ENCODE measurements at regions not wholly inside any gene's neighbourhood (a gene's known extent, or its start where the extent isn't known, plus 50 kb on each side); places are given as distances from the start of the nearest gene placed in this dataset.

DNA sequence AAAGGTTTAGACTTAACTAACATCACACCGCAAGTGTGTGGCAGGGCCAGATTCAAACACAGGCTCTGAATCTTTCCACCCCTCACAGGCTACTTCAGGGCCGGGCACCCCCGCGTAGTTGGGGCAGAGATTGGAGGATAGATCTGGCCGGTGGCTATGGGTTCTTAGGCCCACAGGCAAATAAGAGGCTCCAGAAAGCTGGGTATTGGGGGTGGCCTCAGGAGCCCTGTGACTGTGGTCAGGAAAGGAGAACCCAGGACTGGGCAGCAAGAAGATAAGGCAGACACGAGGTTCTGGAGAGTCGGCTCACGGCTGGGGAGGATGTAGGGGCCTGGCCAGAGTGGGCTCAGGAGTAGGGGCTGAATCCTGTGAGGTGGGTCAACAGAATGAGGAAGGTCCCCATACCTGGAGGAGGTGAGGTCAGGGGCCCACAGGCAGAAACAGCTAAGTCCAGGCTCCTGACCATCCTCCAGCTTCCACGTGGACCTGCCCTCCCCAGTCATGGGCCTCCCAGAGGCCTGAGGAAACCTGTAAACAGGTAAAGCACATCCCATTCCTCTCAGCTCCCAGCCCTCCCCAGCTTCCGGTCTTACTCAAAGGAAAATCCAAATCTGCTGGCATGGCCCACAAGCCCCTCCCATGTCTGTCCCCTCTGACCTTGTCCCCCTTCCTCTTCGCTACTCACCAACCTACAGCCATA, 306.2 kb downstream of the MATN1 start:
- DNase-seq: no peak

DNA sequence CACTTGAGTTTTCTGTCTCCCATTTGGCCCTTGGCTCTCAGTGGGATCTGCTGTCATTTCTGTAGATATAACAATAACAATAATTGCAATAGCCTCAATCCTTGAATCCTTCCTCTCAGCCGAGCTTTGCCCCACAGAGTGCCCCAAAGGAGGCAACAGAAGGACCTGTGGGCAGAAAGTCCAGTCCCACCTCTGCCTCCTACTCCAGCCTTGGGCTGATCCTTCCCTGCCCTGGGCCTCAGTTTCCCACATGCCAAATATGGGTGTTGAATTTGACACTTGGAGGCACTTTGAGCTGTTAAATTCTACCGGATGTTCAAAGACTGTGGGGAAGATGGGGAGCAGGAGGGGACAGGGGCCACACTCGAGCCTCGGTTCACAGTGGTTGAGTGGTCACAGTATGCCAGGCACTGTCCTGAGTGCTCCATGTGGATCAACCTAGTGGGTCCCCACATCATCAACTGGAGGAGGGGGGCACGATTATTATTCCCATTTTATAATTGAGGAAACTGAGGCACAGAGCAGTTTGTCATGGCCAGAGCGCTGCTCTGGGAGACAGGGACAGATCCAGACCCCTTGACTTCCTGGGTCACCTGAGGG, 307.1 kb downstream of the MATN1 start:
- DNase-seq: no peak

DNA sequence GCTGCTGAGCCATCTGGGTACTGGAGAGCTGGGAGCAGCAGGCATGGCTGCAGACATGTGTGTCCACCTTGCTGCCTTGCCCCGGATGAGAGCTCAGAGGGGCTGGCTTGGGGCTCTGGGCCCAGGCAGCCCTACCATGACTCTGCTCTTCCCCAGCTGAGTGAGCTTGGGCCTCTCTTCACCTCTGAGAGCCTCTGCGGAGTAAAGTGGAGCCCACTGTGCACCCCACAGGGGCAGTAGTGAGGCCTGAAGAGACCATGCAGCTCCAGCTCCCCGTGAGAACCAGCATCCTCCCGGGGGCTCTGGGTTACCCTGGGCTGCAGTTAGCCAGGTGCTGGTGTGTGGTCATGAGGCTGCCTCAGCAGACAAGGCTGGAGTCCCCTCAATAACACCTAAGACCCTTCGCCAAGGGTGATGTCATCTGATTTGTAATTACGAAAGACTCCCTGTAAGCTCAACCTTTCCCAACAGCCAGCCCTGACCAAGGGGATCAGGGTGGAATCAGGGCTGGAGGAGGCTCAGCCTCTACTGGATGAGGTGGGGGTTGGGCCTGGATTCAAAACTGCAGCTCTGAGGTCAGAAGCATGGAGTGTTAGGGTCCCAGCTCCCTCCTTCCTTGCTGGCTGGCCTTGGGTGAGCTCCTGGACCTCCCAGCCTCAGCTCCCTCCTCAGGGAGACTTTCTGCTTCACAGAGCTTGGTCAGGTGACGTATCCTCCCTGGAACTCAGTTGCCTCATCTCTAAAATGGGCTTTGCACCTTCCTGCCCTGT, 308.0 kb downstream of the MATN1 start:
- no peak for DNase-seq

DNA sequence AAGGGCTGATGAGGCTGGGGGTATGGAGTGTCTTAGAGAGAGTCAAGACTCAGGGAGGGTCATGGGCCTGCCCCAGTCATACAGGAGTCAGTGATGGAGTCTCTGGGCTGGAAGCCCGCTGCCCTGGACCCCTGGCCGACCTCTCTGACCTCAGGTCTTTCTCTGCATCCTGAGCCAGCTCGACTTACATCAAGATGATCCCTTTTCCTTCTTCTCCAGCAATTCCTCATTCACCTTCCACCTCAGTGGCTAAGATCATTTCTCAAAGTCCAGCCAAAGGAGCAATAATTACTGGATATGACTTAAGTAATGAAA, 308.6 kb downstream of the MATN1 start:
- DNase-seq: no peak

DNA sequence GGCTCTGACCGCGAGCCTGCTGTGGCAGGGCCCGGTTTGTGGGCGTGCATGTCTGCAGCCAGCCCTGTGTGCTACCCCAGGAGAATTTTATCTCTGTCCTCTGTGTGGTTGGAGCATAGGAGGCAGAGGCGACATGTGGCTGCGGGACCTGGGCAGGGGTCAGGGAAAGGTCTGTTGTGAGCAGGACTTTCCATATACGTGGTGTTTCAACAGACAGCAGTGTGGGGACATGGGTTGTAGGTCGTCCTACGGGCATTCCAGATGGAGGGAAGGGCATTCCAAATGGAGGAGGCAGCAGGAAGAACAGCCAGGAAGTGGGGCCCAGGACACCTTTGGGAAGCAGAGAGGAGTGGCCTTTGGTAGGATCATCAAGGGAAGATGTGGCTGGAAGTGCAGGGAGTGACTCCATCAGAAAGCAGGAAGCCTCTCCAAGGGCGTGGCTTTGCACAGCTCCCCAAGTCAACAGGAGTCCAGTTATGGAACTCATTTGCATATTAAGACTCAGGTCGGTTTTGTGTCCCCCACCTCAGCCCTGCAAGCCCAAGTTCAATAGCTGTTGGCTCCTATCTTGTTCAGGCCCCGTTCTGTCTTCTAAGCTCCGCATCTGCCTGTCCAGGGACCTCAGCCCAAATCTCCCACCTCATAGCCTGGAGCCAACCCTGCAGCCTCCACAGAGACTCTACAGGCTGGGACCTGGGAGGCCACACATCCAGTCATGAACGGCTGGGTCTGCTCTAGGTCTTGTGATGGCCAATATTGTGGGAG, 309.1 kb downstream of the MATN1 start:
- DNase-seq: no peak

DNA sequence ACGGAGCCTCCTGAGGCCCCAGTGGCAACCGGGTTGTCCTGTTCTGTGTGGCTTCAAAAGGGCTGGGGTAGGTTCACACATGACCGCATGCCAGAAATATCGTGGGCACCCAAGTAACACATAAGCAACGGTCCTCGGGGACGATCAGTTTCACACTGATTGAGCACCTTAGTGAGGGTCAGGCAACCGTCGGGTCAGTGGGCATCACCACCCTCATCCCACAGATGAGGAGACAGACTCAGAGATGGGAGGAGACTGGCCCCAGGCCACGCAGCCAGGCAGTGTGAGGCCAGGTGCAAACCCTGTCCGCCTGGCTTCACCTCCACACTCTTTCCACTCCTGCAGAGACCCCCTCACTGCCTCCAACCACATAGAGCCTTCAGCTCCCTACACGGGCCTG, 309.8 kb downstream of the MATN1 start:
- no peak for DNase-seq

DNA sequence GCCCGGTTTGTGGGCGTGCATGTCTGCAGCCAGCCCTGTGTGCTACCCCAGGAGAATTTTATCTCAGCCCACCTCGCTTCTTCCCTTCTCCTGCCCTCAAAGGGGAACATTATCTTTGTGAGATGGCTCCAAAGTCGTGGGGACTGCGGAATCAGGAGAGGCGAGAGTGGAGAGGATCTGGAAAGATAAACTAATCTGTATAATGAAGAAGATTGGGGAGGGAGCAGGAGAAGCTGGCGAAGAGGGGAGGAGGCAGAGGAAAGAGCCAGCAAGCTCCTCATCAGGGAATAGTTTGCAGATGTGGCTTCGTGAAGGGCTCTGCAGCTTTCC, 310.3 kb downstream of the MATN1 start:
- no peak for DNase-seq

DNA sequence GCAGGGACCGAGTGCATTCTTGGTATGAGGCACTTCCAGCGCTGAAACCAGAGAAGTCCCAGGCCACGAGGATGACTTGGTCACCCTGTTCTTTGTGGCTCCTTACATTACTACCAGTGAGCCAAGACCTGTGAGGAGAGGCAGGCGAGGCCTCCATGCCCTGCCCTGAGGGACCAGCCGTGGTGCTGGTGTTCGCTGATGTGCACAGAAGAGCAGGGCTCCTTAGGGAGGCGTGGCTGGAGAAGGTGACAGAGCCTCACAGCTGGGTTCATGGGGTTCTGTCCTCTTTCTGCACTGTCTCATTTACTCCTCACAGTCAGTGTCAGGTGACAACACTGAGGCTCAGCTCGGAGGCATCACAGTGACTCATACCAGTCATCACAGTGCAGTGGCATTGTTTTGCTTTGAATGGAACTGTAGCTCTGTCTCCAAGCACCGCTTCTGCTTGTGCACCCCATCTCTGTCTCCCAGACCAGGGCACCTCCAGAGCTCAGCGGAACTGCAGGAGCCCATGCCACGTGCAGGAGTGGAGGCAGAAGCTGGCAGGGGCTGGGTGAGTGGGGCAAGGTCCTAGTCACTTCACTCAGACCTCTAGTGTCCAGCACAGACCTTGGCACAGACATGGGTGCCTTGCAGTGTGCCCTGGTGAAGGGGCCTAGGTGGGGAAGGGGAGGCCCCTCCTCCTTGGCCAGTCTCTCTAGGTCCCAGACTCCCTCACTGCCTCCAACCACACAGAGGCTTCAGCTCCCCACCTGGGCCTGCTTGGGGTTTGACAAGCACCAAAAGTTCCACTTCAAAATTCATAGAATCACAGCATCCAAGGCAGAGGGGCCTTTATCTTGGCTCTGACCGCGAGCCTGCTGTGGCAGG, 310.9 kb downstream of the MATN1 start:
- no peak for DNase-seq

DNA sequence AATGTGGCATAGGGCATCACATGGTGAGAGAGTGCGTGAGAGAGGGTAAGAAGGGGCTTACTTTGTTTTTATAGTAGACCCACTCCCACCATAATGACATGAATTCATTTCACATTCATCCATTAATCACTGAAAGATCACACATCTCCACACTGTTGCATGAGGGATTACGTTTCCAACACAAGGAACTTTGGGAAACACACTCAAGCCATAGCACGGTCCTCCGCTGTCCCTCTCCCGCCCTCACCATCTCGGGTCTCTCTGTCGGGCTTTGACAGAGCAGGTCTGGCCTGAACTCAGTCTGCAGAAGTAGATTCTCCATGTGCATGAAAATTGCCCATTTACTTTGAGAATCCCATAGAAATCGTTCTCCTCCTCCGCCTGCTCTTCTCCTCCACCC, 312.2 kb downstream of the MATN1 start:
- DNase-seq: no peak

DNA sequence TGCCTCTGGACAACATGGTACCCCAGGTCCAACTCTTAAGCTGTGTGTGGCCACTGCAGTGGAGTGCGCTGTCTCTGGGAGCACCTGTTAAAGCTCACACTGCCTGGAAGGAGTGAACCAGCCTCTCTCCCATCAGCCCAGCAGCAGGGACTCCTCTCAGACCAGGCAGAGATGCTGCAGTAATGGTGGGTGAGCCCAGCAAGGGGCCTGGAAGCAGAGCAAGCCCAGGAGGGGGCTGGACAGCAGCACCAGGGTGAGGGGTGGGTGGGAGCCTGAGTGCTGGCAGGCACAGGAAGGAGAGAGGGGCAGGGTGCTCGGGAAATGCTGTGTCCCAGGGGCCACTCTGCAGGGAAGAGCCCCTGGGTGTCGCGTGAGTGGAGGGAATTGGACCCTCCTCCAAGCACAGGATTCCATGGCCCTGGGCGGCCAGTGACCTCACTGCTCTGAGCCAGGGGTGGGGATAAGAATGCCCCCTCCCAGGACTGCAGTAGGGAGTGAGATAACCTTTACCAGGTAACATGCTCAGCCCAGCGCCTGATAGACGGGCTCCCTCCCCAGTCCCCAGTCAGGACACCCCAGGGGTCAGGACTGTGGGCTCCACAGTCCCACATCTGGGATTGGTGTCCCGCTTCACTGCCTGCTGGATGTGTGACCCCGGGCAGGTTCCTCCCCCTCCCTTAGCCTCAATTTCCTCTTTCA, 313.1 kb downstream of the MATN1 start:
- DNase-seq: no peak

DNA sequence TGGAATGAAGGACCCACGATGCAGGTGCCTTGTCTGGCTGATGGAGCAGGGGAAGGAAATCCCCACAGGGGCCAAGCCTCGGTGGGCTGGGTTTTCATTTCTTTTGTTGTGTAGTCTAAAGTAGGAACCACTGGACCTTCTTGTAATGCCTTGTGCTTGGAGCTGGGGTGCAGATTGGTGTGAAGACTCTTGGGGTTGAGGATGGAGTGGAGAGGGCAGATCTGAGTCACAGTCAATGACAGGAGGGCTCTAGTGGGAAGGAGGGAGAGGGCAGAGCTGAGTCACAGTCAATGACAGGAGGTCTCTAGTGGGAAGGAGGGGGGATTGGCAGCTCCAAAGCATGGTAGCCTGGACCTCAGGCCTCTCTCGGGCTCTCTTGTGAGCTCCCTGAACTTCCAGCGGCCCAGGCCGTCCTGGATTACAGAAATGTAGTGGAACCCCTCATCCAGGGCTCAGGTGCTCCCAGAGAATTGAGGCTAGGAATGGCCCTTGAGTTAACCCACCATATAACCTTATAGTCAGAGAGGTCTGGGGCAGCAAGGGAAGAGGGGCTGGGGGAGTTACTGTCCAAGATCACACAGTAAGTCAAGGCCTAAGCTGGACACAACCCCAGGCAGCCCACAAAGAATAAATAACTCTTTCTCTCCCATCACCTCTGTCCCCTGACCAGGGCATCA, 313.8 kb downstream of the MATN1 start:
- DNase-seq: no peak

DNA sequence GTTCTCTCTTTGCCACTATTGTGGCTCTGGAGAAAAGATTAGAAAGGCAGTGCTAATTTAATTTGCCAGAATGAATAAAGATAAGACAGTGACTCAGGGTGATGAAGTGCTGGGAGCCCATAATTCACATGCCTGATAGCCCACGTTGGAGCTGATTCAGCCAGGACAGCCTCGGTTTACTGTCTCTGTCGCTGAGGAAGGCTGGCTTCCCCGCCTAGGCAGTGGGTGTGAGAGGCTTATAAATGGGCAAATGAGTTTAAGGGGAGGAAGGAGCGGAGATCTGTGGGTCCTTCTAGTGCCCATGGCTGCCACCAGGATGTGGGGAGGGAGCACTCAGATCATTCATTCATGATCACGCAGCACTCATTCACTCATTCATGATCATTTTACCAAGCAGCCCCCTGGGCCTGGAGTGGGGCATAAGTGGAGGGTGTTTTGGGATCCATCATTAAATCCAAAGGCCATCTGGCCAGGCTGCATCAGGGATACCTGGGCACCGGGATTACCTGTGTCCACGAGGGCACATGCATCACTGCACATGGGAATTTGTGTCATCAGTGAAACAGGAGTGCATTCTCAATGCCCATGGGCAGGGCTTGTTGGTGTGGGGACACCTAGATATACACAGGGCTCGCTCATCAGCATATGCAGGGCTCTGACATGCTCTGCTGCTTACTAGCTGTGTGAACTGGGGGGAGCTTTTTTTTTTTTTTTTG, 315.4 kb downstream of the MATN1 start:
- no peak for DNase-seq

DNA sequence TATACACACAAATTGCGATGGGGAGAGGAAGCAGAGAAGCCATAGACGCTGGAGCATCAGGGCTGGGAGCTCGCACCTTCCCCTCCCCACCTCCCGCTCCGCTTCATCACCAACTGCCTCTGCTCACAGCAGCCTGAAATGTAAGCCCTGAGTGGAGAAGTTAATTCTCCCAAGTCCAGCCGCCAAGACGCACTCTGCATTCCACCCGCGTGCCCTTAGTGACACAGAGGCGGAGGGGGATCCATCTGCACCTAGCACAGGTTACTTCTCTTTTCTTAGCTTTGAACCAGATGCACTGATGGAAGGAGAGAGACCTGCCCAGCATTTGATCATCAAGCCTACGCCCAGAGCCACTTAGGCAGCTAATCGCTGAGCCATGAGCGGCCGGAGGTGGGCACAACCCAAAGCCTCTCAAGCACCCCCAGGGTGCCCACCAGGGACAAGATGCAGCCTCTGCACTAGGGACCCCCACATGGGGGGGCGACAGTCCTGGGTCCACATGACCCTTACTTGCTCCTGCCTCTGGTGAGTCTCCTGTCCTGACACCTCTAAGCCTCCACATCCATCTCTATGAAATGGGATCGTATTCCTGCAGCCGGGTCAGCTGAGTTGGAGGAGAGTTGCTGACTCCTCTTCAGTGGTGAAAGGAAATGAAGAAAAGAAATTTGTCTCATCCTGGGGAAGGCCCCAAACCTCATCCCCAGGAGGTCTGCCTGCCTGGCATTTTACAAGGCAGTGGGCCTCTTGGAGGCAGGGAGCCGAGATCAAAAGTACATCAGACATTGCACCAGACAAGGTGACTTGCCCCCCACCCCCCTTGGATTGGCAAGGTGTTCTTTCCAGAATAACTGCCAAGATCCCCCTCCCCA, 316.2 kb downstream of the MATN1 start:
- no peak for DNase-seq

DNA sequence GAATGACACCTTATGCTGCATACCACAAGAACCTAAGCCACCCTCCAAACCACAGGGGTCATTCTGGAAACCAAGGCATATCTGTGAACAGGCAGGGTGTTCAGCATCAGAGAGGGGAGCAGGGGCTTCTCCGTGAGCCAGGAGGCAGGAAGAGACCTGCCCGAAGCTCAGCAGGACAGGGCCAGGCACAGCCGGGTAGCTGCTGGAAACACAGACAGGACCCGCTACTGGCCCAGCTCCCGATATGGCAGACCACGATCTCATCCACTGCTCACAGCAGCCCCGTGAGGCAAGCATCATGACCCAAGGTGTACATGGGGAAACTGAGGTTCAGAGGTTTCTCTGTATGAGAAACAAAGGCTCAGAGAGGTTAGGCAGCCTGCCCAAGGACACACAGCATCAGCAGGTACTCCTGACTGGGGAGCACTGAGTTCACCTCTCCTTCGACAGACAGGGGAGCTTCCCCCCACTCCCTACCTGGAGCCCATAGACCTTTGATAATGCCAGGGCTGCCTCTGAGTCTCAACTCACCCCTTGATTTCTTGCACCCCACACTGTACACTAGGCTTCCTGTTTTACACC, 317.7 kb downstream of the MATN1 start:
- no peak for DNase-seq

DNA sequence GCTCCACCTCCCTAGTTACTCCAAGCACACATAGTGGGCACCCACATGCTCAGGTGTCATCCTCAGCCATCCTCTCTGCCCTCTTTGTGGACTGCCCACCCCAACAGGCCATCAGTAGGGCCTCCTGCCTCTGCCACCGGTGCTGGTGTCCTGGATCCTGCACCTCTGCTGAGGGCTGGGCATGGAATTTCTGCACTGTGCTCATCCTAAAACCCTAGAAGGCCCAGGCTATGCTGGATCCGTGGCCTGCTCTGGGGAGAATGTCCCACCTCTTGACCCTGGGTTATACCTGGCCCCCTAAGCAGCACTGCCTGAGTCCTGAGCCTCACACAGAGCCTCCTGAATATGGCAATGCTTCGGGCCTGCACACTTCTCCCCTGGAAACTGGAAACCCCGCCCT, 318.3 kb downstream of the MATN1 start:
- no peak for DNase-seq

DNA sequence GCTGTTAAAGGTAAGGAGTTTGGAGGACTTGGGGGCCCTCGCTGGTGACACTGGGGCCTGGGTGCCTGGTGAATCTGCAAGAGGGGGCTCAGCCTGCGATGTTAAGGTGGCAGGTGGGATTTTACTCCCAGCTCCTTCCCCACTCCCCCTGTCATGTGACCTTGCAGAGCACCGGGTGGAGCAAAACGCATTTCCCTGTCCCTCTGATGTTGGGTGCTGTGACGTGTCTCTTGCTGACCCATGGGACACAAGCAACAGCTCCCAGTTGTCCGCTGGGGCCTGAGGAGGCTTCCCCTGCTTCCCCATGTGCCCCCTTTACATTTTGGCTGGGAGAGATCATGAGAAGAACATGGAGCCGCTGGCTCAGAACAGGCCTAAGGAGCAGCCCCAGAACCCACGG, 319.0 kb downstream of the MATN1 start:
- no peak for DNase-seq

DNA sequence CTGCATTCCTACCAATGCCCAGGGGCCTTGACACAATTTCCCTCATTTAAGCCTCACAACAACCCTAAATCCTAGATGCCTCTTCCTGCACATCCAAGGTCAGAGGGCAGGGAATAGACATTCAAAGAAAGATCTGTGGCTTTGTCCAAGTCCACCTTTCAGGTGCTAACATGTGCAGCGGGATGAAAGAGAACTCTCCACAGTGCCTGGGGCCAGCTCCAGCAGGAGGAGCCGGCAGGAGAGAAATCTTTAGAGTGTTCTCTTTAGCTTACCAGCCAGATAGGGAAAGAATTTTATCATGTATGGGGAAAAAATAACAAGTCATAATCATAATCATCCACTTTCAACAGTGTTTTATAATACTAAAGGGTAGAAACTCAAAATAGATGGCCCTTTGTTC, 319.7 kb downstream of the MATN1 start:
- no peak for DNase-seq

DNA sequence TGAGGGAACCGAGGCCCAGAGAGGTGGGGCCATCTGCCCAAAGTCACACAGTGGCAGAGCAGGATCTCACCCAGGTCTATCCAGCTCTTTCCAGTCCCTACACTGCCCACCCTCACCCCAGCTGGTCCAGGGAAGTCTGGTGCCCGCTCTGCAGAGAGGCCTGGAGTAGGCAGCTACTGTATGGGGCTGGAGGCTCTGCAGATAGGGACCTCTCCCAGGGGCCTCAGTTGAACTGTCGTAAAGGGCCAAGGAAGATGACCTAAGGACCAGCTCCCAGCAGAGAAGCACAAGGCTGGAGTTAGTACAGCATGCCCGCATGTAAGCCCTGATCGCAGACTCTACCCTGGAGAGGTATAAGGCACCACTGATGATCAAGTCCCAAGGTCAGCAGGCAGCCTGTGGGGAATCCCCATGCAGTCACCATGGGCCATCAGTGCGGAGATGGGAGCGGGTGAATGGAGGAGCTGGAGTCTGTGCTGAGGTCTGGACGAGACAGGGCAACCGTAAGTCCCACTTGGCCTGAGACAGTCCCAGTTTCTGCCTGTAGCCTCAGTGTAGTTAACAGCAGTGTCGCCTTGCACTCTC, 320.2 kb downstream of the MATN1 start:
- no peak for DNase-seq

DNA sequence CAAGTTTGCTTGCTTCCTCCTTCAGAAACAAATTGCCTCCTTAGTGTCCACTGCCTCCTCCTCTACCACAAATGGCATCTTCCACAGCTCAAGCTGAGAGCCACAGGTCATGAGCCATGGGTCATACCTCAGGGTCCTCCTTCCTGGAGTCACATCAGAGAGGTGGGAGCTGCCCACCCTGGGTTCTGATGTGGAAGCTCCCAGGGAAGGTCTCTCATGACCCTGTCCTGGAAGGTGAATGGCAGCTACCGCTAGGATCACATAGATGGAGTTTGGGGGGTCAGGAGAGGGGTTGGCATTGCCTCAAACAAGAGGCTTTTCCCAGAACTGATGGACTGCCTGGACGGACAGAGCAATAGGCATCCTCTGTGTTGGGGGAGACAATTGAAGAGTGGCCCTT, 321.4 kb downstream of the MATN1 start:
- no peak for DNase-seq
